ENCODE measurements at regions not wholly inside any gene's neighbourhood (a gene's known extent, or its start where the extent isn't known, plus 50 kb on each side); places are given as distances from the start of the nearest gene placed in this dataset.

- TF ChIP-seq, protein P1, sequence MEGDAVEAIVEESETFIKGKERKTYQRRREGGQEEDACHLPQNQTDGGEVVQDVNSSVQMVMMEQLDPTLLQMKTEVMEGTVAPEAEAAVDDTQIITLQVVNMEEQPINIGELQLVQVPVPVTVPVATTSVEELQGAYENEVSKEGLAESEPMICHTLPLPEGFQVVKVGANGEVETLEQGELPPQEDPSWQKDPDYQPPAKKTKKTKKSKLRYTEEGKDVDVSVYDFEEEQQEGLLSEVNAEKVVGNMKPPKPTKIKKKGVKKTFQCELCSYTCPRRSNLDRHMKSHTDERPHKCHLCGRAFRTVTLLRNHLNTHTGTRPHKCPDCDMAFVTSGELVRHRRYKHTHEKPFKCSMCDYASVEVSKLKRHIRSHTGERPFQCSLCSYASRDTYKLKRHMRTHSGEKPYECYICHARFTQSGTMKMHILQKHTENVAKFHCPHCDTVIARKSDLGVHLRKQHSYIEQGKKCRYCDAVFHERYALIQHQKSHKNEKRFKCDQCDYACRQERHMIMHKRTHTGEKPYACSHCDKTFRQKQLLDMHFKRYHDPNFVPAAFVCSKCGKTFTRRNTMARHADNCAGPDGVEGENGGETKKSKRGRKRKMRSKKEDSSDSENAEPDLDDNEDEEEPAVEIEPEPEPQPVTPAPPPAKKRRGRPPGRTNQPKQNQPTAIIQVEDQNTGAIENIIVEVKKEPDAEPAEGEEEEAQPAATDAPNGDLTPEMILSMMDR (IDR thresholded peaks at IDR 0.05; ENCODE audit: unreplicated experiment), result no peak
- no peak overlapping the region for H3K4me3 Mint-ChIP-seq (ENCODE audit: unreplicated experiment)
- BruUV-seq (replicated peaks), result no TSS peak
- H3K27me3 Mint-ChIP-seq (ENCODE audit: insufficient read depth, unreplicated experiment), result no peaks in the 10 kb centered on the region
- no peaks in the 10 kb centered on the region for H3K4me1 Mint-ChIP-seq (ENCODE audit: insufficient read depth, unreplicated experiment)
- H3K9me3 Mint-ChIP-seq (ENCODE audit: unreplicated experiment), result no peaks in the 10 kb centered on the region
- CTCF ChIA-PET, result no interaction called here
- DNase-seq (ENCODE audit: unreplicated experiment), result no peak
- H3K27ac Mint-ChIP-seq (ENCODE audit: low read depth, unreplicated experiment), result no peak overlapping the region
- peaks cover 6% of the 10 kb centered on the region for H3K36me3 Mint-ChIP-seq (ENCODE audit: insufficient read depth, unreplicated experiment)
- intact Hi-C loops (cut with micrococcal nuclease), result no loop called here
- POLR2A ChIA-PET, result no interaction called here
Measured at GRCh38 chr1:104156738-104157137, 407.0 kb downstream of the AMY1C start.

DNA sequence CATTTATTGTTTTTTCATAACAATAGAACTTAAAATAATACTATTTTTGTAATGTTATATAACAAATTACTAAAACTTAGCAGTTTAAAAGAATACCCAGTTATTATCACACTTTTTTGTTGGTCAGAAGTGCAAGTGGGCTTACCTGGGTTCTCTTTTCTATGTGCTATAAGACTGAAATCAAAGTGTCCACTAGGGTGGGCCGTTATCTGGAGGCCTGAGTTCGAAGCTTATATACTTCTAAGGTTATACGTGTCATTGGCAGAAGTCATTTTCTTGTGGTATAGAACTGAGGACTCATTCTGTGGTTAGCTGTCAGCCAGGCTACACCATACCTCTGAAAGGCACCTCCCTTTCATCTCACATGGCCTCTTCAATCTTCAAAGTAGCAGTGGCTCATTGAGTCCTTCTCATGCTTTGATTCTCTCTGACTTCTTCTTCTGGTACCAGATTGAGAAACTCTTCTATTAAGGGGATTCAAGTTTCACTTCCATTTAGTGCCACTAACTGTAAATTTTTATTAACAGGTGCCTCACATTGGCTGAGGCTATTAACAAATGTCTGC is 414.3 kb downstream of the AMY1C start:
- intact Hi-C loops (cut with micrococcal nuclease), result no loop called here
- H3K27me3 Mint-ChIP-seq (ENCODE audit: insufficient read depth, unreplicated experiment), result no peaks in the 10 kb centered on the region
- H3K9me3 Mint-ChIP-seq (ENCODE audit: unreplicated experiment), result no peaks in the 10 kb centered on the region
- POLR2A ChIA-PET, result interaction anchor here (0.7 kb wide), 1 partner anchor 394 kb away, joined by 4 read pairs; no protein-coding TSS in a partner anchor
- CTCF ChIA-PET, result interaction anchor here (0.7 kb wide), 1 partner anchor 42 kb away, joined by 3 read pairs; no protein-coding TSS in a partner anchor
- H3K27ac Mint-ChIP-seq (ENCODE audit: low read depth, unreplicated experiment), result no peak overlapping the region
- DNase-seq (ENCODE audit: unreplicated experiment), result no peak
- H3K4me3 Mint-ChIP-seq (ENCODE audit: unreplicated experiment), result no peak overlapping the region
- H3K36me3 Mint-ChIP-seq (ENCODE audit: insufficient read depth, unreplicated experiment), result peaks cover 6% of the 10 kb centered on the region
- BruUV-seq (replicated peaks), result no TSS peak
- TF ChIP-seq, protein P1 (IDR thresholded peaks at IDR 0.05; ENCODE audit: unreplicated experiment), result no peak
- H3K4me1 Mint-ChIP-seq (ENCODE audit: insufficient read depth, unreplicated experiment), result no peaks in the 10 kb centered on the region

DNA sequence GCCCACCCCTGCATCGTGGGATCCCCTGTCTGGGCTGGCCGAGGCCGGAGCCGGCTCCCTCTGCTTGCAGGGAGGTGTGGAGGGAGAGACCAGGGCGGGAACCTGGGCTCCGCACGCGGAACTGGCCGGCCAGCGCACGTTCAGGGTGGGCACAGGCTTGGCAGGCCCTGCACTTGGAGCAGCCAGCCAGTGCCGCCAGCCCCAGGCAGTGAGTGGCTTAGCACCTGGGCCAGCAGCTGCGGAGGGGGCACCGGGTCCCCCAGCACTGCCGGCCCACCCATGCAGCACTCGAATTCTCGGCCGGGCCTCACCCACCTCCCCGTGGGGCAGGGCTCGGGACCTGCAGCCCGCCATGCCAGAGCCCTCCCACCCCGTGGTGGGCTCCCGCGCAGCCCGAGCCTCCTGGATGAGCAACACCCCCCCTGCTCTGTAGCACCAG is 422.6 kb downstream of the AMY1C start:
- DNase-seq (ENCODE audit: unreplicated experiment), result no peak
- ChIA-PET POLR2A (no interaction called here), CTCF (interaction anchor here (0.6 kb wide), 1 partner anchor 14 kb away, joined by 3 read pairs; no protein-coding TSS in a partner anchor)
- no peak overlapping the region for H3K4me3 Mint-ChIP-seq (ENCODE audit: unreplicated experiment)
- H3K9me3 Mint-ChIP-seq (ENCODE audit: unreplicated experiment), result peaks cover 8% of the 10 kb centered on the region
- TF ChIP-seq, protein P1 (IDR thresholded peaks at IDR 0.05; ENCODE audit: unreplicated experiment), result no peak
- no peaks in the 10 kb centered on the region for H3K36me3 Mint-ChIP-seq (ENCODE audit: insufficient read depth, unreplicated experiment)
- H3K4me1 Mint-ChIP-seq (ENCODE audit: insufficient read depth, unreplicated experiment), result no peaks in the 10 kb centered on the region
- H3K27ac Mint-ChIP-seq (ENCODE audit: low read depth, unreplicated experiment), result no peak overlapping the region
- no TSS peak for BruUV-seq (replicated peaks)
- intact Hi-C loops (cut with micrococcal nuclease), result no loop called here
- H3K27me3 Mint-ChIP-seq (ENCODE audit: insufficient read depth, unreplicated experiment), result no peaks in the 10 kb centered on the region

- TF ChIP-seq, protein P1 (IDR thresholded peaks at IDR 0.05; ENCODE audit: unreplicated experiment), result no peak
- H3K27me3 Mint-ChIP-seq (ENCODE audit: insufficient read depth, unreplicated experiment), result no peaks in the 10 kb centered on the region
- ChIA-PET POLR2A (no interaction called here), CTCF (no interaction called here)
- H3K4me1 Mint-ChIP-seq (ENCODE audit: insufficient read depth, unreplicated experiment), result no peaks in the 10 kb centered on the region
- no peak overlapping the region for H3K27ac Mint-ChIP-seq (ENCODE audit: low read depth, unreplicated experiment)
- H3K4me3 Mint-ChIP-seq (ENCODE audit: unreplicated experiment), result no peak overlapping the region
- no peaks in the 10 kb centered on the region for H3K9me3 Mint-ChIP-seq (ENCODE audit: unreplicated experiment)
- H3K36me3 Mint-ChIP-seq (ENCODE audit: insufficient read depth, unreplicated experiment), result no peaks in the 10 kb centered on the region
- intact Hi-C loops (cut with micrococcal nuclease), result no loop called here
- no TSS peak for BruUV-seq (replicated peaks)
- DNase-seq (ENCODE audit: unreplicated experiment), result no peak
Measured at GRCh38 chr1:104182251-104182650, 432.6 kb downstream of the AMY1C start.

Measured in MCF 10A (cell line).